ENCODE measurements at regions not wholly inside any gene's neighbourhood (a gene's known extent, or its start where the extent isn't known, plus 50 kb on each side); places are given as distances from the start of the nearest gene placed in this dataset.

DNA sequence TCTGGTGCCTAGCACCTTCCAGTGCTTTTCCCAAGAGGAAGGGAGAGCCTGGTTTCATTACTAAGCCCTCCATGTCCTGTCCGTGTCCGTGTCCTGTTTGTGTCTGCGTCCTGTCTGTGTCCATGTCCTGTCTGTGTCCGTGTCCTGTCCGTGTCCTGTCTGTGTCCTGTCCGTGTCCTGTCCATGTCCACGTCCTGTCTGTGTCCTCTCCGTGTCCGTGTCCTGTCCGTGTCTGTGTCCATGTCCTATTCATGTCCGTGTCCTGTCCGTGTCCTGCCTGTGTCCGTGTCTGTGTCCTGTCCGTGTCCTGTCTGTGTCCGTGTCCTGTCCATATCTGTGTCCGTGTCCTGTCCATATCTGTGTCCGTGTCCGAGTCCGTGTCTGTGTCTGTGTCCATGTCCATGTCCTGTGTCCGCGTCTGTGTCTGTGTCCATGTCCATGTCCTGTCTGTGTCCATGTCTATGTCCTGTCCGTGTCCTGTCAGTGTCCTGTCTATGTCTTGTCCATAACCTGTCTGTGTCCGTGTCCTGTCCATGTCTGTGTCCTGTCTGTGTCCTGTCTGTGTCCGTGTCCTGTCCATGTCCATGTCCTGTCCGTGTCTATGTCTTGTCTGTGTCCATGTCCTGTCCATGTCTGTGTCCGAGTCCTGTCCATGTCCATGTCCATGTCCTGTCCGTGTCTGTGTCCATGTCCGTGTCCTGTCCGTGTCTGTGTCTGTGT, 54.4 kb upstream of the BHLHE23 start:
- TF ChIP-seq, protein P1, sequence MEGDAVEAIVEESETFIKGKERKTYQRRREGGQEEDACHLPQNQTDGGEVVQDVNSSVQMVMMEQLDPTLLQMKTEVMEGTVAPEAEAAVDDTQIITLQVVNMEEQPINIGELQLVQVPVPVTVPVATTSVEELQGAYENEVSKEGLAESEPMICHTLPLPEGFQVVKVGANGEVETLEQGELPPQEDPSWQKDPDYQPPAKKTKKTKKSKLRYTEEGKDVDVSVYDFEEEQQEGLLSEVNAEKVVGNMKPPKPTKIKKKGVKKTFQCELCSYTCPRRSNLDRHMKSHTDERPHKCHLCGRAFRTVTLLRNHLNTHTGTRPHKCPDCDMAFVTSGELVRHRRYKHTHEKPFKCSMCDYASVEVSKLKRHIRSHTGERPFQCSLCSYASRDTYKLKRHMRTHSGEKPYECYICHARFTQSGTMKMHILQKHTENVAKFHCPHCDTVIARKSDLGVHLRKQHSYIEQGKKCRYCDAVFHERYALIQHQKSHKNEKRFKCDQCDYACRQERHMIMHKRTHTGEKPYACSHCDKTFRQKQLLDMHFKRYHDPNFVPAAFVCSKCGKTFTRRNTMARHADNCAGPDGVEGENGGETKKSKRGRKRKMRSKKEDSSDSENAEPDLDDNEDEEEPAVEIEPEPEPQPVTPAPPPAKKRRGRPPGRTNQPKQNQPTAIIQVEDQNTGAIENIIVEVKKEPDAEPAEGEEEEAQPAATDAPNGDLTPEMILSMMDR (conservative IDR thresholded peaks at IDR 0.05; ENCODE audit: low read length) = no peak
- no peak for TF ChIP-seq EZH2phosphoT487 (IDR thresholded peaks at IDR 0.05; ENCODE audit: borderline replicate concordance, low read depth, low read length)
